NCI-H146 (cell line): ENCODE measurements at regions not wholly inside any gene's neighbourhood (a gene's known extent, or its start where the extent isn't known, plus 50 kb on each side); places are given as distances from the start of the nearest gene placed in this dataset.

Experiments
- DNase-seq: peaks from one replicate; lab custom pipeline; 2025; lab: John Stamatoyannopoulos, UW

DNA sequence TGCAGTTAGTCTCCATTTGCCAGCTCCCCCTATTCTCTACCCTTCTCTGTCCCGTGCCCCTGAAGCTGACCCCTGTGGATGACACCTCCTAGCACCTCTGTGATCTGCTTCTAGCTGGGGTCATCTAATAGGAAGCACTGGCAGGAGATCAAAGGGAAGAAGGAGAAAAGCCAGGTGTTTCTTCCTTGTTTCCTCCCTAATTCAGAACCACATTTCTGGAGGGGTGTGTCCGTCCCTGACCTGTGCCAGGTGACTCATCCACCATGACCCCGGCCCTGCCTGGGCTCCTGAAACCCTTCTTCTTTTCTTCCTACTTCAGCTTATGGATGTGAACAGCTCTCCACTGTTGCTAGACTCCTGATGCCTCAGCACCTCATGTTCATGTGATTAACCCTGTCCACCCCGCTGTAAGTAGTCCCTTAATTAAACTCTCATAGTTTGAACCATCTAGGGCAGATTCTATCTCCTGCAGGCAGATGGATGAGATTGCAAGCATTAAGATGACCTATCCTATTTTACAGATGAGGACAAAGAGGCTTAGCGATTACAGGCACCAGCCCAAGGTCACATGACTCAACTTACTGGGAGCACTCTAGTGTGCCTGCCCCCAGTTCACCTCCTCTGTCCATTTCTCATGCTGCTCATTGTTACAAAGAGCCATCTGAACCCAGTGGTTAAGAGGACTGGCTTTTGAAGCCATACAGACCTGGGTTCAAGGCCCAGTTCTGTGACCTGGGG is 770.5 kb downstream of the MED13L start:
- DNase-seq = no peak

DNA sequence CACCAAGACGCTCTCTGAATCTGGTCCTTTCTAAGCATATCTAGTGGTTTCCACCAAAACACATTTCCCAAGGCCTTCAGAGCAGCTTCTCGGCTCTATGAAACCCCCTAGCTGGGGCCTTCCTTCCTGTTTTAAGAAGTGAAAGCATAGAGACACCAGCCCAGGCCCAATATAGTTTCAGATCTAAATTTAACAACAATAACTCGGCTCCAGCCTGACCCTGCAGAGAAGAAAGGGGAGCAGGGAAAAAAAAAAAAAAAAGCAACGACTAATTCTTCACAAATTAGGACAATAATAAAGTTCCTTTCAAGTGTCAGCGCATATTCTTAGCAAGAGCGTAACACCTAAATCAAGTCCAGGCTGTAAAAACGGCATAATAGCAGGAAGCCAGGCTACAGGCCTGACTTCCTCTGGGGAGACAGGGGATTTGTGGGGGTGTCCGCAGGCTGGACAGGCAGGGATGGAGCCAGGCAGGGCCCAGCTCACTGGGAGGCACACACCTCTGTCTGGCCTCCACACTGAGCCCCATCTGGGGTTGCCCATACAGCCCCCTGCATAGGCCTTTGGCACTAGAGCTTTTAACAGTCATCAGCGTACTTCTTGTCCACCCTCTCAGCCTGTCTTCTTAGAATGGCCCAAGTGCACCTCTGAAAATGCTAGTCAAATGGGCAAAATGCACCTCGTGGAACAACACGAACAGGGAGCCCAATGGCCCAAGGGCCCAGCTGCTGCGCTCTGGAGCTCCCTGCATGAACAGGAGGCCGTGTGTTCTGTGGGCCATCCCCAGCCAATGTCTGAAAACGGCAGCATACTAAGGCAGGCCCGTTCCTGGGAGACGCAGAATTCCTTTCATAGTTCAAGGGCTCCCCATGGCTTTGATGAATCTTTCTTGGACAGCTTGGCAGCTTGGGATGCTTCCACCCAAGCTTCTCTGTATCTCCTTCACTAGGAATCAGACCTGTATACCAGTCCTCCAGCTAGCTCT is 772.9 kb downstream of the MED13L start:
- DNase-seq = no peak

DNA sequence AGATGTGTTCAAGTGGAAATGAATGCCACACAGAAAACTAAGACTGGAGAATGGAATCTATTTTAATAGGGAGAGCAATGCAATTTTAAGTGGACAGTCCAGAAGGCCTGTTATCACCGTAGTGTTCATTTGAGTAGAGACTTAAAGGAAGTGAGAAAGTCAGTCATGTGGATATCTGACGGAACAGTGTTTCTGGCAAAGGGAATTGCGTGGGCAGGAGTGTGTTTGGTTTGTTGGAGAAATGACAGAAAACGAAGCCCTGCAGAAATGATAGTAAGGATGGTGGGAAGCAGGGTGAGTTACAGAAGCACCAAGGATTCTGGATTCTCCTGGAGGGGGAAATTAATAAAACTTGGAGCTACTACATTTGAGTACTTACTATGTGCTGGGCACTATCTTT is 776.6 kb downstream of the MED13L start:
- DNase-seq = no peak

DNA sequence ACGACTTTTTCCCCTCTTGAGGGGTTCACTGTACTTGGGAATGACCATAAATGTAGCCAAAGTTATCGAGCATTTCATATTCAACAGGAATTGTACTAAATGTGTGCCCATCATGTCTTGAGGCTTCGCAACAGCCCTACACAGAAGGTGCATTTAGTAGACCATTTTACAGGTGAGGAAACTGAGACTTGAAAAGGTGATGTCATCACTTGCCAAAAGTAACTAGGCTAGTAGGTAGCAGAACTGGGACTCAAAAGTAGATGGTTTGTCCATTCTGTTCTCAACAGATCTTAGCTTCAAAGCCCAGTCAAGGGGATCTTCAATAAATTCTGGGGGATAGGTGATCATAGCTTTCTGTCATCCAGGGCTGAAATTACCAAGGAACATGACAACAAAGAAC is 782.2 kb downstream of the MED13L start:
- DNase-seq = no peak

DNA sequence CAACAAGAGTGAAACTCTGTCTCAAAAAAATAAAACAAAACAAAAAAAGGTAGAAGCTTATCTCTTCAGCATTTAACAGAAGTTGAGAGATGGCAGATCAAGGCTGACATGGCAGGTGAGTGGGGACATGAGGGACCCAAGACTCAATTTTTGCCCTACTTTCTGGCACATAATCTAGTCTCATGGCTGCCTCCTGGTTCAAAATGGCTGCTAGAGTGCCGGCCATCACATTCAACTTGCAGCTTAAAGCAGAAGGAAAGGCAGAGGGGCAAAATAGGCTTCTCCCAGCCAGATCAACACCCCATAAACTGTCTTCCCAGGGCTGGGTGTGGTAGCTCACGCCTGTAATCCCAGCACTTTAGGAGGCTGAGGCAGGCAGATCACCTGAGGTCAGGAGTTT is 784.9 kb downstream of the MED13L start:
- DNase-seq = no peak

DNA sequence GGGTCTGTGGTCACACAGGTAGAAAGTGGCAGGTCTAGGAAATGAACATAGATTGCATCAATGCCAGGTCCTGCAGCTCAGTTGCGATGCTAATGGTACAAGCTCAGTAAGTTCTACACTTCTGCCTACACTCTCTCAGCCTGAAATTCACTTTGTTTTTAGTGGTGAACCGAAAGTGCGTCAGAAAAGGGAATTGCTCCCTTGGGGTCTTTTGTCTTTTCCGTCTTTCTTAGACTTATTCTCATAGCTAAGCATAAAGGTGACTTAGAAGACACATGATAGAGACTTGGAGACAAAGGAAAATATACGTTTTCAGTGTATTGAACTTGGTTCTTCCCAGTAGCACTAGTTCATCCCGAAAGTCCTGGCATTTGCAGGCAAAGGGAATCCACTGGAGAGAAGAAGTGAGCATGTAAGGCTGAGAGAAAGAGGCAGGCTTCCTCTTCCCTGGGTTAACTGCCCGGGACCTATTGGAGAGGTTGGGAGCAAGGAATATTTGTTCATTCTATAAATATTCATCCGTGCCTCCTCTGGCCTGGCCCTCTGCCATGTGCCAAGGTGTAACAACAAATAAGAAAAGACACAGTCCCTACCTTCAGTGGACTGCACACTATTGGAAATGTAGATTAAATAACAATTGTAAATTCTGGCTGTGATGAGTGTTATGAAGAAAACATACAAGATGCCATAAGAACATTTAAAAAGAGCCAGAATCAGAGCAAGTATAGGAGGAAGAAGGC is 785.8 kb downstream of the MED13L start:
- DNase-seq = no peak

DNA sequence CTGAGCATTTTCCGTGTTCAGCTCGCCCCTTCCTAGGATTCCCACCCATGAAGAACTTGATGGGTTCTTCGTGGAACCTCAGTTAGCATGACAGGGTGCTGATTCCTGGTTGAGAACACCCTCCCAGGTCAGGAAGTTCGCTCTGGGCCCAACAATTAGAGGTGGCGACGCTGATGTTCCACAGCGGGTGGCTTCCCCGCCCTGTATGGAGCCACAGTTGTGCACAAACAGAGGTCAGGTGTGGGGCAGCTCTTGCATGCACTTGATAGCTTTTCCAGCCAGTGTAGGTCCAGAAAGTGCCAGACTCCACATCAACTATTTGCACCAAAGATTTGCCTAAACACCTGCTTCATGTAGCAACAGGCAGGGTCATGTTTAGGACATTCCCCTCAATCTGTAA is 788.2 kb downstream of the MED13L start:
- DNase-seq = no peak

DNA sequence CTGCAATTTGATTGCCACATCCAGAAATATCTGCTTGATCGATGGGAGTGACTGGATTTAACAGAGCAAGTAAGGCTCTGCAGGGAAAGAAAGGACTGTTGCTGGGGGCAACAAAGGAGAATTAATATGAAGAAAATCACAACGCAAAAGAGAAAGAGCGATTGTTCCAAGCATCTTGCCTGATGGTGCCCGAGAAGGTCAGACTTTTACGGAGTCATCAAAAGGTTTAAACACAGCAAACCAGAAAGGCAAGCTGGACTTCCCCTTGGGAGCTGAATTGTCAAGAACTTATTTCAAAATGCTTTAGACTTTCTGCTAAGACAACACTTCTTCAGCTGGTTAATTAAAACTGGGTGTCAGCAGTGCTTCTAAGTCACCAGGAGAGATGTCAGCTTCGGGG is 791.5 kb downstream of the MED13L start:
- DNase-seq = no peak

DNA sequence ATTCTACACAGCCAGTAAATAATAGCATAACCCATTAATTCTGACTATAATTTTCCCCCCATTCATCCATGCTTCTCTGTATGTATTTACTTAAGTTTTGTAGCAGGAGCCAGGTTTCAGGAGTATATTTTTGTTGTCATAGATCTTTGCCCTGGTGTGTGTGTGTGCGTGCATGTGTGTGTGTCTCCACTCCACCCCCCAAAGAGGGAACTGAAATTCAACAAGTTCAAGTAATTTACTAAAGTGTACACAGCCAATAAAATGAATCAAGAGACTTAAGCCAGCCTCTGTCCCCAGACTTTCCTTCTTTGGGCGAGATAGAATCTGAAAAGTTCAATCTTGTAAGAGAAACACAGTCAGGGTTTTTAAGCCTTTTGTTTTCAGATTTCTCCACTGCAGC is 792.0 kb downstream of the MED13L start:
- DNase-seq = no peak

DNA sequence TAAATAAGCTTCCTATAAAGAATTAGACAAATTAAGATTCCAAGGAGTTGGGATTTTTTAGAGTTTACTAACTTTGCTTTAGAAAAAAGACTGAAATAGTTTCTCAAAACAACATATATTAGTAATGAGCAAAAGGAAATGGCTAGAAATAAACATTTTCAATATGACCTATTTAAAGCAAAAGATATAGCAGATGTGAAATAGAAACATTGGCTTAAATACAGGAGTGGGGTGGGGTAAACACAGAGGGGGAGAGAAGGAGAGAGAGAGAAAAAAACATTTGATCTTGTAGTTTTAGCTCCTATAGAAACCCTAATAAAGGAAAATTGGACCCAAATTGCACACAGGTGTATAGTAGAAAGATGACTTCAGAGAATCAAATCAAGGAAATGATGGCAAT is 794.5 kb downstream of the MED13L start:
- no peak for DNase-seq

DNA sequence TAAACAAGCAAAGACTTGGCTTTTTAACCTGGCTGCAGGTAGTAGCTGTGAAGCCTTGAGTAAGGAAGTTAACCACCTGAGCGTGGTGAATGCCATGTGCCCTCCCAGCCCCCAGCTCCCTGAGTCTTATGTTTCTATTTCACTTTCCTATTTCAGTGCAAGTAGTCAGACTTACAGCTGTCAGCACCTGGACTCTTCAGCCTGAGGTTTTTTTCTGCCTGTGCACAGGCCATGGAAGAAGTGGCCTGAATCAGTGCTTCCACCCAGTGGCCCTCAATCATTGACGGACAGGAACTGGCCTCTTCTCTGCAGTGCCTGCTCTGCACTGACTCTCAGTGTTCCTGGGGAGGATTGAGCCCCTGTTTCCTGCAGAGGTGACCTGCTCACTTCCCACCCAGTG is 796.4 kb downstream of the MED13L start:
- no peak for DNase-seq

DNA sequence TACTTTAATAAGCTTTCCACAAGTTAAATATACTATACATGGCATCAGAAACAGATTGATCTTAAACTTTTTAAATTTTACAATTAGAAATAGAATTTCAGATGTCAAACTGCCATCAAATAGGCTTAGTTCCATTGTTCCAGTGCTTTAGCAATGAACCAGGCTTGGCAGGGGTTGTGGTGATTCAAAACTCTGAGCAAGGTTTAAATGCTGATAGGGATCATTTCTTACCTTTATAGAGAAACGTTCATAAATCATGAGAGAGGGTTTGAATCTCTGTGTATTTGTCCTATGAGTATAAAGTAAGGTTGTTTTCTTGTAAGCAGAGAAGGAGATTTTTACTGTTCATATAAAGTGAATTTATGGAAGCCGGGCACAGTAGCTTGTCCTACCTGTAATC is 794.5 kb upstream of the TBX3 start:
- DNase-seq = no peak

DNA sequence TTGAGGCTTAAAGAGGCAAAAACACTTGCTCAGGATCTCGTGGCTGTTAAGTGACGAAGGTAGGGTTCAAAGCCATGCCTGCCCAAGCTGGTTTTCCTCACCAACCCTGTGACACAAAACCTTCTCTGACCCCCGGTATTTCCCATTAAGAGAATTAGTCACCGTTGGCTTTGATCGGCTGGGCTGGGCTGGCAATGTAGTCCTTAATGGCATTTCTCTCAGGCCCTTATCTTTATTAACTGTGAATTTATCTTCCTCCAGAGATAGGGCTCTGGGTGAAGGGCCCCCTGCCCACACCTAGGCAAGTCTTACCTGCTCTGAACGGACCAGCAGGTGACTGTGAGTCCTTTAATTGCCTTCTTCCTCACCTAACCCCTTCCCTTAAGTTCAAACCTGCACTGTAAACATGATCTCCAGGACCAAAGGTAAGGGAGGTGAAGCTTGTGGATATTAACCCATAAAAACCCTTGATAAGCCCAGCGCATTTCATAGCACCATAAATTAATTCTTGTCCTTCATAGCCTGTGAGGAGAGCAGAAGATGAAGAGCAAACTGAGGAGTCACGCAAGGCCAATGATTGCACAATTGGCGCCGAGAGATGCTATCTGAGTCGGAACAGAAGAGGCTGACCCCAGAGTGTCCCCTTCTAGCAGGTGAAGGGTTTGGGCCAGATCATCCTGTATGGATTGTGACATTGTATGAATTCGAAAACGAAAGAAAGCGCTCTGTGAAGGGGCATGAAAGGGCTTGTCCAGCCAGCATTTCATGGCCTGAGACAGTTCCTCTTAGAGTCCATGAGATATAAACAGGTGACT is 790.8 kb upstream of the TBX3 start:
- no peak for DNase-seq

DNA sequence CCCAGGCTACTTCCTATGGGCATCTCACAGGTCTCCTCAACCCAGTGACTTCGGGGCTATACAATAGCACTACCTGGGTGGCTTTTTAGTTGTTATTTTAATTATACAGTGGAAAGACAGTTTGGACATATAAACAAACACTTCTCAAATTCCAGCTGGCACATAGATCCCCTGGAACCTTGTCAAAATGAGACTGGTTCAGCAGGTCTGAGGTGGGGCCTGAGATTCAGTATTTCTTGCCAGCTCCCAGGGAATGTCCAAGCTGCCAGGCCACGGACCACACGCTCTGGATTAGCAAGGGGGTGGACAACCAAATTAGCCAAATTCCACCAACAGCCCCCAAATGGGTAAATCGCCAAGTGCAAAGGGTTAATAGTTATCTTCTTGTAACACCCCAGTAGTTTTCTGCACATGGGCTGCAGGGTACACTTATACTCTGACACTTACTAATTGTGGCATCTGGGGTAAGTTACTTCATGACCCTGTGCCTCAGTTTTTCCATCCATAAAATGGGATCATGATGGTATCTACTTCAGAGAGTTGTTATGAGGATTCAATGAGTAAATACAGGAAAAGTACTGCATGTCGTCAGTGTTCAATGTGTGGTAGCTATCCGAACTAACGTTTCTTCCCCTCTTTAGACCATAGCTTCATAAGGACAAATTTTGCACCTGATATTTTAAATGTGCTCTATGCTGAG is 789.4 kb upstream of the TBX3 start:
- DNase-seq = no peak

DNA sequence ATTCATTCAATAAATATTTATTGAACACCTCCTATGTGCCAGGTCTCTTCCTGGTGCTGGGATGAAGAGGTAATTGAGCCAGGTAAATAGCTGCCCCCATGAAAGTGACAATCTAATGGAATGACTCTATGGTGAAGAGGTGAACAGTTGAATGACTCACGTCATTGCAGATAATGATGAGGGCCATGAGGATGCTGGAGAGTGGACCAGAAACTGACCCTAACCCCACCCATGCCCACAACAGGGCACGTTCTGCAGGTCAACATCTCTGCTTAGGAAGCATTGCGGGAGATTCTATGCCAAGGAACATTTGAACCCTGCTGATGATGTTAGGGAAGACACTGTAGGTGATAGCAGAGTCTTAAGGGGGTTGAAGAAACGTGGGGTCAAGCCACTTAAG is 788.9 kb upstream of the TBX3 start:
- no peak for DNase-seq

DNA sequence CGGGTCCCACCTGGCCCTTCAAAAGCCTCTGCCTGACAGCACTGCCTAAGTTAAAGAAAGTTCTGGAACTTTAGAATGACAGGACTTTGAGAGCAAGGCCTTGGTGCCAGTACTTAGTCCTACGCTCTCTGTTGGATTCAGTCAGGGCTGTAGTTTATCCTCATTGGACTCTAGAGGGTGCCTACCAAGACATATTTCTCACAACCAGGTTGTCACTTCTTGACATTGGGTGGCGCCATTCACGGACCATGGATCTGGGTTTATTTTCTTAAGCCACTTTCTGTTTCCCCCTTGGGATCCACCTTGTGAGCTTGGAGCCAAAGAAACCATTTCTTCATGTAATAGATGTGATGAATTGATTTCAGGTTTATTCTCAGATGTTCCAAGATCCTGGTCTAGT is 787.0 kb upstream of the TBX3 start:
- no peak for DNase-seq

DNA sequence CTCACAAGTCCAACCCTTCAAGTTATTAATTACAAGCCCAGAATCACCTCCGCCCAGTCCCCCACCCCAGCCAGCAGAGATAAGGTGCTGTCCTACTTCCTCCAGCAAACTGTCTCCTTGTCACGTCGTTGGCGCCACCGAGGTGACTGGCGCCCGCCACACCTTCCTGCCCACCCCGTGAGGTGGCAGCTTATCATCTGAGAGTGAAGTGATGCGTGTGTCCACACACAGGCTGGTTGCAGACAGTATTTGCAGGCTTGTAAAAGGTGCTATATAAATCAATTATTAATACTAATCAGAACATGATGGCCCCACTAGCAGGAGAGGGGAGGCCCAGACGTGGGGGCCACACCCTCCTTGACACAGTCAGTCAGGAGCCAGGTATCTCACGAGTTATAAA is 786.6 kb upstream of the TBX3 start:
- DNase-seq = no peak

DNA sequence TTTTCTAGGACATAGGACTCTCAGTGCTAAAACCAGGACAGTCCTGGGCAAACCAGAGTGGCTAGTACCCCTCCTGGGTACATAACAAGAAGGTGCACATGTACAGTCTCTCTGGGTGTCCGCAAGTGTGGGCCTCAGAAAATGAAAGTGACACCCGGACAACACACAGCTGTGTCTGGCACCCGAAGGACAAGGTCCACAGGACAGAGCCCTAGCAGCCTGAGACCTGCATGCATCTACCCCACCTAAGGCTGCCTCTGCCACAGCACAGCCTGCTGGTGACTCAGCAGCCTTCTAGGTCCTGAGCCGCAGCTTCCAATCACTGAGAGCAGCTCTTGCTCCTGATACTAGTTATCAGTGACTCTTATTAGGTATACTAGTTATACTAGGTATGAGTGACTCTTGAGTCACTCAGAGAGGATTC is 784.1 kb upstream of the TBX3 start:
- DNase-seq = no peak

DNA sequence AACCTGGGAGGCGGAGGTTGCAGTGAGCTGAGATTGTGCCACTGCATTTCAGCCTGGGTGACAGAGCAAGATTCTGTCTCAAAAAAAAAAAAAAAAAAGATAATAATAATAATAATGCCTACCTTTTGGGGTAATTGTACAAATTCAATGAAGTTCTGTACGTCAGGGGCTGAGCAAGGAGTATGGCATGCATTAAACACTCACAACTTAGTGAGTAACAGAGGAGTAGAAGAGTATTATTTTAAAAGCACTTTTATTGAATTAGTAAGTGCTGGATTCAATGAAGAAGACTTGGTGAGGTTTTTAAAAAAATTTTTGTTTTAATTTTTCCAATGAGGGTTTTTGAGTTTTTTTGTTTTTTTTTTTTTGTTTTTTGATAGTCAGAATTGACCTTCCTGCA is 783.6 kb upstream of the TBX3 start:
- no peak for DNase-seq

DNA sequence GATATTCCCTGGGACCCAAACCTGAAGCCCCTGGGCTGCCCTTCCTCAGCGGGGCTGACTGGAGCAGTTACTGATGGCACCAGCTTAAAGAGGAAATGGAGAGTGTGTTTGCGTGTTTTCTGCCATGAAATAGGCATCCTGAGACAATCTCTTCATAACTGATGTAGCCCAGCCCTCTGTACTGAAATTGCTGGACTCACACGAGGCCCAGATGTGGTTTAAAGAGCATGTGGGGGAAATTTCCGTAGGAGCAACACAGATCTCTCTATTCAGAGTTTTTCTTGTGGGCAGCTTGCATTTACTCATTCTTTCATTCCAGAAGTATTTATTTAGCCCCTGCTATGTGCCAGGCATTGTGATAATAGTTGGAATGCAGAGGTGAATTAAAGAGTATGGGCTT is 782.1 kb upstream of the TBX3 start:
- DNase-seq = no peak

DNA sequence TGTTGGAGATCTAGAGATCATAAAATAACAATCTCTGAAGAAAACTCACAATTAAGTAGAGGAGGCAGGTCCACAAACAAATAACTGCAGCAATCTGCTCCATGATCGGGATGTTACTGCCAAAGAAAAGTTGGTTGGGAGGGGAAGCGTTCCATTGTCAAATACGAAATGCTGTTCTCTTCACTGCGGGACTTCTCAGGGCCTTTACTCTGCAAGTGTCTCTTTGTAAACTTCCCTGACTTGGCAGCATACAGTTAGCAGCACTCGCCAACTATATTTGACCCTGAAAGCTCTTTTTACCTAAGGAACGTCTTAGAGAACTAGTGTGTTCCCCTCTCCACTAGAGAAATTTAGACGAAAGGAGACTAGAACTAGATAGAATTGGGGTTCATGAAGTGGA is 780.7 kb upstream of the TBX3 start:
- DNase-seq = no peak
